GM18505 (cell line): ENCODE measurements at regions not wholly inside any gene's neighbourhood (a gene's known extent, or its start where the extent isn't known, plus 50 kb on each side); places are given as distances from the start of the nearest gene placed in this dataset.
"Not testable (repeated sequence)": the region's sequence is repeated elsewhere in the genome, so short reads cannot be mapped to it uniquely, and the experiment has no call there.

Experiments used
- ATAC-seq: cut with Tn5 transposase; IDR thresholded peaks from one replicate; pipeline ENCODE4 v1.9.1; 2021; ENCODE audit not compliant: unreplicated experiment
- POLR2A ChIP-seq: IDR thresholded peaks from 4 replicates; pipeline ENCODE4 v1.6.1; 2011; ENCODE audit warnings: borderline replicate concordance; ENCODE audit not compliant: insufficient read depth, insufficient read length; ENCODE audit errors: extremely low read depth

DNA sequence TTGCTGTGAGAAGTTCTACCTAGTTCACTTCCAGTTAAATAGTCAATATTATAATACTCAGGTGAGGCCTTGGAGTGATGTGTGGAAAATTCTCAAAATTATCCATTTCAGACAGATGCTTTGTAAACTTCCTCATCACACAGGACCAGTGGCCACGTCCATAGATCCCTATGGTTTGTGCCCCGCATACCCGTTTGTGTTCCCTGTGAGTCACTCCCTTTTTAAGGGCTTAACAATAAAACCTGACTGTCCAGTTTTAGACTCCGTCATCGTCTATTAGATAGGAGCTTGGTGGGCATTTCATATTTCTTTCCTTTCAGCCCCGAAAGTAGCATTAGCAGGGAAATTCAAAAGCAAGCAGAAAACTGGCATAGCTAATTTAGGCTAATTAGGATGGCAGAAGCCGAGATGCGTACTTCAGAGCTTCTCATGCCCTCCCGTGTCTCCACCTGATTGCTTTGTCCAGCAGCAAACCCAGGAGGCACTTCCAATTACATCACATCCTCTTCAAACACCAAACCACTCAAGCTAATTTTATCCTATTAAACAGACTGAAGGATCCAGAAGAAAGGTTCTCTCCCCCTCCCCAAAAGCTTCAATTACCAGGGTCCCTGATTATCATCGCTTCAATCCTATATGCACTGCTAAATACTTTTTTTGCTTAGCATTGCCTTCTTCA is 186.6 kb upstream of the OTX2 start:
- no peak for ATAC-seq
- no peak for TF ChIP-seq POLR2A

DNA sequence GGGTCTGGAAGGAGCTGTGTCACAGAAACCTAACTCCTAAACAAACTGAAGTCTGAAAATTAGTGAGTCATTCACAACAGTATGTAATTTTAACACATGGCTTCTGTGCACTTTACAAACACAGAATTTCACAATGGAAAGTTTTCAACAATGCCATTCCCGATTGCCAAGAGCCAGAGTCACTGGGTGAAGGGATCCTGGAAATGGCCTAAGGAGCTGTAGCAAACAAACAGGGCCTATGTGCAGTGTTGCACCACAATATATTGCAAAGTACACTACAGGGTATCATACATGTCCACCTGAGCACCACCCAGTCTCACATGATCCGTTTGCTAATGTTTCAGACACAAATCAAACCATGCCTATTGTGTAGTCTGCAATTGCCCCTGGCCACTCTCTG is 184.7 kb upstream of the OTX2 start:
- no peak for ATAC-seq

DNA sequence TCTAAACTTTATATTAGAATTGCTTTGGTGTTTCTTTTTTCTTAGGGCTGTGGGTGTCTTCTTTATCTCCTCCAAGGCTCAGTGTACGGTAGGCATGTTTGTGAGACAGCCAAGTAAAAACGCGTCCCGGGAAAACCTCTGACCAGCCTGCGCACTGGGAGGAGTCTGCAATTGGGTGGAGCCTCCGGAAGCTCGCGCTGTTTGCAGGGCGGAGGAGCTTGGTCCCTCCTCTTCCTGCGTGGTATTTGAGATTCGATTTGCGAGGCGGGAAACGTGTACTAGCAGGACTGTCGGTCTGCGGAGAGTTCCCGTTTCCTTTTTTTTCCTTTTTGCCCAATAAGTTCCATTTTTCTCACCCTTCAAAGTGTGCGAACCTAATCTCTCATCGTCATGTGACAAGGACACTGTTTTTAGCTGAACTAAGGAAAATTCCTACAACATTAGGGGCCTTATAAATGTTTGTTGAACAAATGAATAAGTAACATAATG is 182.1 kb upstream of the OTX2 start:
- ATAC-seq: no peak
- no peak for TF ChIP-seq POLR2A

More for the DNA sequence above, 184.7 kb upstream of the OTX2 start:
- TF ChIP-seq POLR2A: no peak

DNA sequence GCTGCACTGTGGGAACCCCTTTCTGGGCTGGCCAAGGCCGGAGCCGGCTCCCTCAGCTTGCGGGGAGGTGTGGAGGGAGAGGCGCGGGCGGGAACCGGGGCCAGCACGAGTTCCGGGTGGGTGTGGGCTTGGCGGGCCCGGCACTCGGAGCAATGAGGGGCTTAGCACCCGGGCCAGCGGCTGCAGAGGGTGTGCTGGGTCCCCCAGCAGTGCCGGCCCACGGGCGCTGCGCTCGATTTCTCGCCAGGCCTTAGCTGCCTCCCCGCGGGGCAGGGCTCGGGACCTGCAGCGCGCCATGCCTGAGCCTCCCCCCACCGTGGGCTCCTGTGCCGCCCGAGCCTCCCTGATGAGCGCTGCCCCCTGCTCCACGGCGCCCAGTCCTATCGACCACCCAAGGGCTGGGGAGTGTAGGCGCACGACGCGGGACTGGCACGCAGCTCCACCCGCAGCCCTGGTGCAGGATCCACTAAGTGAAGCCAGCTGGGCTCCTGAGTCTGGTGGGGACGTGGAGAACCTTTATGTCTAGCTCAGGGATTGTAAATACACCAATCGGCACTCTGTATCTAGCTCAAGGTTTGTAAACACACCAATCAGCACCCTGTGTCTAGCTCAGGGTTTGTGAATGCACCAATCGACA is 180.8 kb upstream of the OTX2 start:
- not testable (repeated sequence) for ATAC-seq

DNA sequence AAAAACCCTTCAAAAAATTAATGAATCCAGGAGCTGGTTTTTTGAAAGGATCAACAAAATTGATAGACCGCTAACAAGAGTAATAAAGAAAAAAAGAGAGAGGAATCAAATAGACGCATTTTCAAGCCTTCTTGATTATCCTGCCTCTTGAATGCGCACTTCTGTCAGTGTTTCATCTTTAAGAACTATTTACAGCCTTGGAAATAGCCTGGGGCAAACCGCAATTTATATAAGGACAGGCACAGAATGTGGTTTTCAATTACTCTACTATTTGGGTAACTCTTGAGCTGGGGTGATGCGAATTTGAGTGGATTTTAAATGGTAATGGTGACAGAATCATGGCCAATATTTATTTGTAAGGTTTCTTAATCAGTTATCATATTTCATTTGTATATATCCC is 179.1 kb upstream of the OTX2 start:
- no peak for TF ChIP-seq POLR2A
- ATAC-seq: no peak

DNA sequence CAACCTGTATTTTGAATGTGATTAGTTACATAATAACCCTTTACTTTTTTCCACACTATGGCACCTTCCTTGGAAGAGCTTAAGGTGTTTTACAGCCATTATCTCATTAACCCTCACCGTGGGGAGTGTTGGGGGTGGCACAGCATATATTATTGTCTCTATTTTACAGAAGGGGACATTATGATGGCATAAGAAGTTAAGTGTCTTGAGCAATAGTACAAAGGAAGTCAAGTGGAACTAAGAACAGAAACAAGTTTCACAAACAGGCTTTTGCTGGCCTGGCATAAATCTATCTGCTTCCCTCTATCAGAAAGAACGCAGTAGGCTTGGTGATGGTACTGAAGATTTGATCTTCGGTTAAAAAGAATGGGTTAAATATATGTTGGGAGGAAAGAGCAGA is 169.7 kb upstream of the OTX2 start:
- no peak for TF ChIP-seq POLR2A
- ATAC-seq: no peak

DNA sequence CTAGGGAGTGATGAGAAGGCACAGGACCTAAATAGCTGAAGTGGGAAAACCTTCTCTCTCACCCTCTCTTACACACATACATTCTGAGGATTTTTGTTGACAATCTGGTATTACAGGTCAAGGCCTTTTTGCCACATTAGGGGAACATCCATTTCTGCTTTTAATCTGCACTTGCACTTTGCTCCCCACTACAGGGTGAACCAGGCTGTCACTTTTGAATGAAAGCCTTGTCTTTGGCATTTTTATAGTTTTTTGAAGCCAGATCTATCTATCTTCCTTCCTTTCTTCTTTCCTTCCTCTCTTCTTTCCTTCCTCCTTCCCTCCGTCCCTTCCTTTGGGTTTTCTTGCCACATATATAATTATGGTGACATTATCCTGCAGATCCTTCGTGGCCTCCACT is 165.9 kb upstream of the OTX2 start:
- no peak for TF ChIP-seq POLR2A
- ATAC-seq: no peak

DNA sequence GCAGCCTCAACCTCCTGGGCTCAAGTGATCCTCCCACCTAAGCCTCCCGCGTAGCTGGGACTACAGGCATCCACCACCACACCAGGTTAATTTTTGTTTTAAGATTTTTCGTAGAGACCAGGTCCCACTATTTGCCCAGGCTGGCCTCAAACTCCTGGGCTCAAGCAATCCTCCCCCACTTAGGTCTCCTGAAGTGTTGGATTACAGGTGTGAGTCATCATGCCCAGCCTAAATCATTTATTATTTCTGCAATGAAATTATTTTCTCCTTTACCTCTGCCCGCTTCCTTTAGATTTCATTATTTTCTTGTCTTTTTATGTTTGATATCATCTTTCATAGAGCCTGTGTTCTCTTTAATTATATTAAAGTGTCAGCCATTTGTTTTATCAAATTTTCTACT is 165.2 kb upstream of the OTX2 start:
- no peak for TF ChIP-seq POLR2A
- ATAC-seq: no peak

DNA sequence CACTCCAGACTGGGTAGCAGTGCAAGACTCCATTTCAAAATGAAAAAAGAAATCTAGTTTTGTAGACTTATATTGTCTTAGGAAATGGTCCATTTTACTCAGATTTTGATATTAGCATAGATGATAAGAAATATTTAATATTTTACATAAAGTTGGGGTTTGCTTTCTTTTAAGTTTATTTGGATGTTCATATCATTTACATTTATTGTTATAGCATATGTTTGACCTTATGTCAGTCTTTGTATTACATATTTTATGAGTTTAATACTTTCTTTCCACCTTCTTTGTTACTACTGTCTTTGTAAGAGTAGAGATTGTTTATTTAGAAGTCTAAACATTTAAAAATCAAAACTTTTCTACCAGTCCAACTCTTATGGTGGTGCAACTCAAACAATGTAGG is 162.7 kb upstream of the OTX2 start:
- TF ChIP-seq POLR2A: no peak

DNA sequence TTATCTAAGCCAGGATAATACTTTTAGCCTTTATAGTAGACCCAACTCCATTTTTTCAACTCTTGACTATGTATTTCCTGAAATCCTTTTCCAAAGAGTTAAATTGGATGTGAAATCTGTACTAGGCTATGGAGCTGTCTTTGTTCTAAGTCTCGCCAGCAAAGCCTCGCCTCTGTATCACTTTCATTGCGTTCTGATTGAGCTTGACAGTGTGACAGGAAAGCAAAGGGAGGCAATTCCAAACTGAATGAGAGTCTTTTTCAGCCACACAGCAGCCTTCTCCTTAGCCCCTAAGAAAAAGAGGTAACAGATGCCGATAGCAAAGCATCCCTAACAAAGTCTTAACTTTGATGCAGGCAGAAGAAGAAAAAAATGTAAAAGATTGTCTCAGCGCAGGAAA is 154.6 kb upstream of the OTX2 start:
- no peak for TF ChIP-seq POLR2A
- no peak for ATAC-seq

More for the DNA sequence above, 162.7 kb upstream of the OTX2 start:
- no peak for ATAC-seq

DNA sequence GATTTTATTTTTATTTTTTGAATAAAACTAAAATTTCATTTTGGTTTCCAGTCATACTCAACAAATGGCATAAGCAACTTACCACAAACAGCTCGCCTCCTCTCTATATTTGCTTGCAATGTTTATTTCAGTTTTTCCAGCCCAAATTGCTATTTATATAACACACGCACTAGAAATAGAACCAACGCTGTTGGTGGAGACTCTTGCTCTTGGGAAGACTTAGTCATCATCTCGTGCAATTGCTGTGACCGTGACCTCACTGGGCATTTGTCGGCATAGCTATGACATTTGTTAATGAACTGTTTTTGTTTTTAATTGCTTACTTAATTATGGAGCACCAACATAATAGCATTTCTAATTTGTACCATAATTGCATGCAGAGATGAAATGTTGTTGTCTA is 153.1 kb upstream of the OTX2 start:
- no peak for ATAC-seq

DNA sequence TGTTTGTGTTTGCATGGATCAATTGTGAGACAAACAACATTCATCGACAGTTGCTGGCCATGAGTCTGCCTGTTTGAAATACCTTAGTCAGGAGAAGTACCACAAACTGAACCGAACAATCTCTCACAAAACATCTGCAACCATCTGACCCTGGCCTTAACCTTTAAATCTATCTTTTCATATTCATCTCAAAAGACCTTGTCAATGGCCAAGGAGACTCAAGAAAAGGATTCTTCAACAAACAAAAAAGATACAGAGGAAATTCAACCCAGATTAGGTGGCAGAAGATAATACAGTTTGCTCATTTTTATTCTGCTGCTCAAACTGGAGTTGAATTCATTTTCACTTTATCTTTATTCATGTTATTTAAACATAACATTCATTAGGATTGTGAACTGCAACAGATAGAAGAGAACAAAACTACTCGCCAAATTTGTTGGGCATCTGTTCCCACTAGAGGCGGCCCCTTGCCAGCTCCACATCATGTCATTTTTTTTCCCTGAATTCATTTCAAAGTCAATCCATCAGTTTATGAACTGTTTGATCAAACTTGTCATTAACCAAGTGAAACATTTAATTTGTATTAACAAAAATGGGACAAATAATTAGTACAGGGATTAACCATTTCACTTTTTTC is 152.3 kb upstream of the OTX2 start:
- ATAC-seq: no peak
- no peak for TF ChIP-seq POLR2A

More for the DNA sequence above, 153.1 kb upstream of the OTX2 start:
- TF ChIP-seq POLR2A: no peak

DNA sequence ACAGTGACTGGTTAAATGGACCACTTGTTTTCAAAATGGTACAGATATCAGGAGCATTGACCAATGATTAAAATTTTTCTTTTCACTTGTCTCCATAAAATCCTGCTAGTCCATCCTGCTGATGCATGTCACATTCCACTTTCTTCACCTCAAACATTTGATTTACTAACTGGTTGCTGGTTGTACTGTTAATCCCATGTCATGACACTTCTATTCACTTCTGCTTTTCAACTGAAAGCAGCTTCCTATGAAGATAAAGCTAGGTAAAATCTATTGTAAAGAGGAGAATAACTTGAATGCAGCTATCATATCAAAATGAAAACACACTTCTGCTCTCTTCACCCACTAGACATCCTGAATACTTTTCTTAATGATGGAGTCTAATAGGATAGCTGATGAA is 149.6 kb upstream of the OTX2 start:
- no peak for ATAC-seq
- no peak for TF ChIP-seq POLR2A

DNA sequence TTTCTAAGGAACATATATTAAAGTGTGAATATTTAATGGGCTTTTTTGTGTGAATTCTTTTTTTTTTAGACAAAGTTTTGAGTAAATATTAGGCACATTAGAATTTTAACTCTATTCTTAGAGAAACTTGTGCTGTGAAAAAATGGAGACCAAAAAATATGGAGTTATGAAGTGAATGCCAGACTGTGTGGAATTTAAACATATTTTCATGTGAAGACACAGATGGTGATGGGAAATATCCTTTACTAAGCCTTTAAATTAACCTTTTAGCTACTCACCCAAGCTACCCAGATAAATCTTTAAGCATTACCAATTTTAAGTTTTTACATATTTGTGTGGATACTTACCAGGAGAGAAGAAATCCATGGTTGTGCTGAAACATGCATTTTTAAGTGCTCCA is 148.8 kb upstream of the OTX2 start:
- no peak for TF ChIP-seq POLR2A
- no peak for ATAC-seq

DNA sequence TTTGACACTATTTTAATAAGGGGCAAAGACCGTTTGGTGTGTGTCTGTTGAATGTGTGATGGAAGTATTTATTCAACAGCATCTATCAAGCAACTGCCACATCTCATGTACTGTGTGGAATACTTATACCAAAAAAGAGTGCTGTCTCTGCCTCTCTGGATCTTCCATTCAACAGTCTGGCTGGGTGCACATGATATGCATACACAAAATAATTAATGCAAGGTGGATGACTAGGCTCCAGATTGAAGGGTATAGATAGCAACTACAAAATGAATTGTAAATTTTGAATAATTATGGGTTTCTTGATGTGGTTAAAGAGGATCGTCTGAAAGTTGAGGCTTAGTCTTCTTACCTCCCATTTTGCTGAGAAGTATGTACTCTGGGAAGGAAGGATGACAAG is 145.9 kb upstream of the OTX2 start:
- ATAC-seq: no peak
- TF ChIP-seq POLR2A: no peak

DNA sequence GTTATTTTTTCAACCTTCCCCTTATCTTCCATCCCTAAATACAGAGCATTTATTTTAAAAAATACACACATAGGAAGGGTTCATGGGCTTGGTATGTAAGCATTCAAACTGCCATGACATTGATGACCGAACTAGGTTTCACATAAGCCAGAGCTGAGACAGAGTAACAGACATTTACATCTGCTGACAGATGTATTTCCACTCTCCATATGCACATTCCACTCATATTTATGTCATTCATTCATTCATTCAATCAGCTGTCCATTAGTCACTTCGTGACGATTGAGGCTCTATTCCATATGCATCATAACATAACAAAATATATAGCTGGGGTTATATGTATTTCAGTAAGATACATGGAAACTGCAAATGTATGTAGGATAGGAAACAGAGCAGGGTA is 145.5 kb upstream of the OTX2 start:
- ATAC-seq: no peak
- TF ChIP-seq POLR2A: no peak
